Right lobe of liver (tissue), 6 donors: ENCODE measurements at regions not wholly inside any gene's neighbourhood (a gene's known extent, or its start where the extent isn't known, plus 50 kb on each side); places are given as distances from the start of the nearest gene placed in this dataset.

ENCODE experiments used
- ATAC-seq, 4 donors: fragments of 200-7000 bp; cut with Tn5 transposase; one replicate each; pipeline ENCODE4 v1.9.1; 2020; ENCODE audit warnings: mild to moderate bottlenecking in 4 of 4, moderate library complexity in 4 of 4
- DNase-seq, 3 donors: peaks; one replicate each; pipeline ENCODE4 v3.0.0-alpha.2; 2020
- H3K27ac ChIP-seq, 3 donors: fragments of 200-600 bp; one replicate each; pipeline ENCODE4 v1.8.0; 2022
- H3K27me3 ChIP-seq, 2 donors: fragments of 200-600 bp; one replicate each; pipeline ENCODE4 v1.8.0; 2022
- H3K36me3 ChIP-seq, 4 donors: fragments of 200-600 bp; sonication (generic) in 1 of 4; one replicate each; pipeline versions ENCODE4 v1.5.1 to v1.8.0; 2017 to 2022; ENCODE audit warnings: control low read depth in 1 of 4
- H3K4me1 ChIP-seq, 4 donors: fragments of 200-600 bp; sonication (generic) in 1 of 4; one replicate each; pipeline versions ENCODE4 v1.5.1 to v1.8.0; 2017 to 2022; ENCODE audit warnings: control low read depth in 1 of 4
- H3K4me3 ChIP-seq, 3 donors: fragments of 200-600 bp; one replicate each; pipeline ENCODE4 v1.8.0; 2022
- H3K9me3 ChIP-seq, 4 donors: fragments of 200-600 bp; sonication (generic) in 1 of 4; one replicate each; pipeline versions ENCODE4 v1.5.1 to v1.8.0; 2017 to 2022; ENCODE audit warnings: control low read depth in 1 of 4
- POLR2A ChIP-seq: fragments of 450-650 bp; IDR thresholded peaks from one replicate; pipeline ENCODE4 v1.6.1; 2017; ENCODE audit warnings: antibody characterized with exemption, mild to moderate bottlenecking
- WGBS: methylation state at CpG from one replicate; pipeline ENCODE4 v1.1.6; 2018; ENCODE audit warnings: low coverage, low lambda C conversion rate; ENCODE audit not compliant: insufficient coverage; ENCODE audit errors: missing lambda C conversion rate; 5-methylcytosine and 5-hydroxymethylcytosine counted together
- intact Hi-C, 2 donors: fragments of 100-400 bp; cut with DNase I; formaldehyde crosslinking; loops; one replicate each; pipeline versions ENCODE4 v1.11.2 to v1.14.1; 2022
- TF ChIP-seq, protein P1 (sequence below), 4 donors: fragments of 200-600 bp in 3 of 4; fragments of 450-650 bp in 1 of 4; IDR thresholded peaks; one replicate each; pipeline versions ENCODE4 v1.5.1 to v1.8.0; 2016 to 2022; ENCODE audit warnings: antibody characterized with exemption in 4 of 4, mild to moderate bottlenecking in 2 of 4
- donor health status: DM: no; HTN: yes; CAD: no.
- donor health status: DM: no; HTN: no; CAD: no.
- donor health status: DM: no; HTN: no; CAD: no.
- donor health status: DM: no; HTN: yes; CAD: no.
- donor health status: DM: no; HTN: yes; CAD: no.

DNA sequence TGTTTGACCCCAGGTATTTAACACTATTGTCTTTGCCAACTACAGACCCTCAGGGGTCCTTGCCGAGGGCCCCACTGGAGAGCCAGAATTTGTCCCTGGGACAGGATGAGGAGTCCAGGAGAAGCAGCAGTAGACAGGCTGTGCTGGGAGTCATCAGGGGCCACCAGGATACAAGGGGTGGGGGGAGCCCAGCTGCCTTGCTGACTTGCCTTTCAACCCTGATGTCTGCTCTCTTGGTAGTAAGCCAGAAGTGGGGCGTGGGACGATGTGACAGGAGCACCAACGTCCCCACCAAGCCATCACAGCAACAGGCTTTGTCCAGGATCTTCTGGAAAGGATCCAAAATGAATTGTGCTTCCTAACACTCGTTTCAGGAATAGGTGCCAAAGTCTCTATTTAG lies 62.4 kb upstream of the CDCA7L start:
- Histone ChIP-seq H3K36me3 (no peaks in the 10 kb centered on the region), H3K9me3 (no peaks in the 10 kb centered on the region), H3K27me3 (no peaks in the 10 kb centered on the region), H3K4me1 (no peaks in the 10 kb centered on the region), H3K27ac (no peak overlapping the region), H3K4me3 (no peak overlapping the region)
- no peak for DNase-seq
- intact Hi-C loops: no loop called here
- no peak for ATAC-seq
- TF ChIP-seq POLR2A: no peak
- TF ChIP-seq, protein P1, sequence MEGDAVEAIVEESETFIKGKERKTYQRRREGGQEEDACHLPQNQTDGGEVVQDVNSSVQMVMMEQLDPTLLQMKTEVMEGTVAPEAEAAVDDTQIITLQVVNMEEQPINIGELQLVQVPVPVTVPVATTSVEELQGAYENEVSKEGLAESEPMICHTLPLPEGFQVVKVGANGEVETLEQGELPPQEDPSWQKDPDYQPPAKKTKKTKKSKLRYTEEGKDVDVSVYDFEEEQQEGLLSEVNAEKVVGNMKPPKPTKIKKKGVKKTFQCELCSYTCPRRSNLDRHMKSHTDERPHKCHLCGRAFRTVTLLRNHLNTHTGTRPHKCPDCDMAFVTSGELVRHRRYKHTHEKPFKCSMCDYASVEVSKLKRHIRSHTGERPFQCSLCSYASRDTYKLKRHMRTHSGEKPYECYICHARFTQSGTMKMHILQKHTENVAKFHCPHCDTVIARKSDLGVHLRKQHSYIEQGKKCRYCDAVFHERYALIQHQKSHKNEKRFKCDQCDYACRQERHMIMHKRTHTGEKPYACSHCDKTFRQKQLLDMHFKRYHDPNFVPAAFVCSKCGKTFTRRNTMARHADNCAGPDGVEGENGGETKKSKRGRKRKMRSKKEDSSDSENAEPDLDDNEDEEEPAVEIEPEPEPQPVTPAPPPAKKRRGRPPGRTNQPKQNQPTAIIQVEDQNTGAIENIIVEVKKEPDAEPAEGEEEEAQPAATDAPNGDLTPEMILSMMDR (IDR thresholded peaks at IDR 0.05): no peak
- 23% methylated on average over 2 of the region's 5 CpGs for WGBS

GRCh38 chr7:22005151-22005550 lies 59.5 kb upstream of the CDCA7L start:
- Histone ChIP-seq H3K9me3 (no peaks in the 10 kb centered on the region), H3K4me1 (no peaks in the 10 kb centered on the region), H3K27me3 (no peaks in the 10 kb centered on the region), H3K36me3 (no peaks in the 10 kb centered on the region), H3K4me3 (no peak overlapping the region), H3K27ac (no peak overlapping the region)
- intact Hi-C loops: no loop called here
- TF ChIP-seq POLR2A: no peak
- TF ChIP-seq, protein P1 (IDR thresholded peaks at IDR 0.05): no peak
- DNase-seq: no peak
- 79% methylated on average over 1 of the region's 1 CpG for WGBS
- no peak for ATAC-seq

GRCh38 chr7:22002726-22003125 lies 57.0 kb upstream of the CDCA7L start:
- Histone ChIP-seq H3K4me1 (no peaks in the 10 kb centered on the region), H3K4me3 (no peak overlapping the region), H3K27me3 (no peaks in the 10 kb centered on the region), H3K27ac (no peak overlapping the region), H3K9me3 (no peaks in the 10 kb centered on the region), H3K36me3 (no peaks in the 10 kb centered on the region)
- no peak for TF ChIP-seq POLR2A
- TF ChIP-seq, protein P1 (IDR thresholded peaks at IDR 0.05): no peak
- DNase-seq (no peak), ATAC-seq (no peak)
- intact Hi-C loops: no loop called here
- 67% methylated on average over 1 of the region's 1 CpG for WGBS

DNA sequence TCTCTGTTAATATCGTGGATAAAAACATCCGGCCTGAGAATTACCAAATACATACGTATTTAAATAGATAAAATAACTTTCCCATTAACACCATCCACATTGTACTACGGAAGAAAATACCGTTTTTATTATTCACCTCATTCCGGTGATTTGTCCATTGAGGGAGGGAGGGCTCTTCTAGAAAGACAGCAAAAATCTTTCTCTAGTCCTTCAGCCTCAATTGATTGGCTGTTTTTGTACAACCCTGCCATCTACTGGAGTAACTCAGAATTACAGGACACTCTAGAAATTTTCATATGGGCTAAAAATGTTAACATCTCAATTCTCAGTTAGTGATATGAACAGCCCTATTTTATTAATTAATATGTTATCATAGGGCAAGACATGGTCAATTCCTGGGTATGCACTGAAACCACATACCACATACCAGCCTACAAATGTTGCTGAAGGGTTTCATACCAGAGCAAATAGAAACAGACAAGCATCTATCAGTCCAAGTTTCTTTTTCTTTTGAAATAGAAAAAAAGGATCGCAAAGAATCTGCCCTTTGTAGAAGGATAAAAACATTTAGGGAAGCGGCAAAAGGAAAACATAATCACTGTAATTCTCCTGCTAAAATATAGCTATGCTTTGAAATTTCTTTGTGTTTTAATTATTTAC lies 55.8 kb upstream of the CDCA7L start:
- Histone ChIP-seq H3K36me3 (no peaks in the 10 kb centered on the region), H3K4me3 (no peak overlapping the region), H3K4me1 (no peaks in the 10 kb centered on the region), H3K9me3 (no peaks in the 10 kb centered on the region), H3K27me3 (no peaks in the 10 kb centered on the region), H3K27ac (no peak overlapping the region)
- TF ChIP-seq, protein P1 (IDR thresholded peaks at IDR 0.05): peak; percentile 78 to 84 (median 82)
- TF ChIP-seq POLR2A: no peak
- intact Hi-C loops: no loop called here
- 13% methylated on average over 8 of the region's 8 CpGs for WGBS
- ATAC-seq: peak; percentile 87 to 93 (median 90)
- DNase-seq: no peak
